ENCODE measurements at regions not wholly inside any gene's neighbourhood (a gene's known extent, or its start where the extent isn't known, plus 50 kb on each side); places are given as distances from the start of the nearest gene placed in this dataset.

DNA sequence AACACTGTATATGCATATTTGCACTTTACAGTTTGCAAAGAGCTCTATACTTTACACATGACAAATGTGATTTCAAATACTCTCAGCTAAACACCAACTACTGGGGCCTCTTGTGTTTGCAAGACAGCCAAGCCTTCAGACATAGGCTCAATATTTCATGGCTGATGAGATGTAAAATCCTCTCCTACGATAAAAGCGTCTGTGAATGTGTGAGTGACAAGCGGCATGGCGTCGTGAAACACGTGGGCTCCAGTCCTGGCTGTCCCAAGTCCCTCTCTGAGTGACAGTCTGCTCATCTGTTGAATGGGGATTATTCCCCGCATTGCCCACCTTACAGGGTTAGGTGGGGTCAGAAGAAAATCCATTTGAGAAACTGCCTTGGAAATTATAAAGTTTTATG lies 489.8 kb downstream of the RNF144A start:
- no peaks in the 10 kb centered on the region for H3K9me3 Mint-ChIP-seq
- peaks cover 4% of the 10 kb centered on the region for H3K27me3 Mint-ChIP-seq (ENCODE audit: low read depth)
- no peak overlapping the region for H3K27ac Mint-ChIP-seq
- TF ChIP-seq, protein P1, sequence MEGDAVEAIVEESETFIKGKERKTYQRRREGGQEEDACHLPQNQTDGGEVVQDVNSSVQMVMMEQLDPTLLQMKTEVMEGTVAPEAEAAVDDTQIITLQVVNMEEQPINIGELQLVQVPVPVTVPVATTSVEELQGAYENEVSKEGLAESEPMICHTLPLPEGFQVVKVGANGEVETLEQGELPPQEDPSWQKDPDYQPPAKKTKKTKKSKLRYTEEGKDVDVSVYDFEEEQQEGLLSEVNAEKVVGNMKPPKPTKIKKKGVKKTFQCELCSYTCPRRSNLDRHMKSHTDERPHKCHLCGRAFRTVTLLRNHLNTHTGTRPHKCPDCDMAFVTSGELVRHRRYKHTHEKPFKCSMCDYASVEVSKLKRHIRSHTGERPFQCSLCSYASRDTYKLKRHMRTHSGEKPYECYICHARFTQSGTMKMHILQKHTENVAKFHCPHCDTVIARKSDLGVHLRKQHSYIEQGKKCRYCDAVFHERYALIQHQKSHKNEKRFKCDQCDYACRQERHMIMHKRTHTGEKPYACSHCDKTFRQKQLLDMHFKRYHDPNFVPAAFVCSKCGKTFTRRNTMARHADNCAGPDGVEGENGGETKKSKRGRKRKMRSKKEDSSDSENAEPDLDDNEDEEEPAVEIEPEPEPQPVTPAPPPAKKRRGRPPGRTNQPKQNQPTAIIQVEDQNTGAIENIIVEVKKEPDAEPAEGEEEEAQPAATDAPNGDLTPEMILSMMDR (IDR thresholded peaks at IDR 0.05; ENCODE audit: unreplicated experiment in 3 of 3), result no peak
- H3K4me1 Mint-ChIP-seq, result peaks cover 18% of the 10 kb centered on the region
- H3K4me3 Mint-ChIP-seq, result no peak overlapping the region
- H3K36me3 Mint-ChIP-seq (ENCODE audit: low read depth), result no peaks in the 10 kb centered on the region

DNA sequence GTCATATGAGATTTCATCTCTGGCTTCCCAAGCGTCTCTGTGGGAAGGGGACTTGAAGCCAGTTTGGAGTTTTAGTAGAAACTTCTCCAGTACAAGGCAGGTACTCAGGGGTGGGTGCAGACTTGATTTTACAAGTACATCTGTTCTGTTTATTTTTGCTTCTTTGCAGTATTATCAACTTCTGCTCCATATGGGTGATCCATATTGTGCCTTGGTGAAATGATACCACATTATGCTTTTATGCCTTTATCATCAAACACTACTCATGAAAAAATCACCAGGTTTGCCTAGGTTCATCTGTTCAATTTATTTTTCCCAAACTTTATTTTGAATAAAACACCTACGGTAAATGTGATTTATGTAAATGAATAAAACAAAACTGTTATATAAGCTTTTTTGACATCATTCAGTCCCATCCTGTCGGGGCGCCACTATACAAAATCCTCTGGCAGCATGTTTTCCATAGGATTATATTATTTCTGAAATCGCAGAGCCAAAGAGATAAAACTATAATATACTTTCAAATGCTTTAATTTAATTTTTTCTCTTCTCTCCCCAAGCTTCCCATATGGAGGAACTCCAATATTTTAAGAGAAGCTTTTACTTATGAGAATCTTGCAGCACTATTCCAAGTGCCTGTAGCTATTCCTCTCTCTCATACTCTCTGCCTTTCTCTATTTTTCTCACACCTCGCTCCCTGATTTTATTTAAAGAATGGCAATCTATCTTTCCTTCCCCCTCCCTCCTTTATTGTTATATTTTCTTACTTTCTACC lies 490.9 kb downstream of the RNF144A start:
- TF ChIP-seq, protein P1 (IDR thresholded peaks at IDR 0.05; ENCODE audit: unreplicated experiment in 3 of 3), result no peak
- no peaks in the 10 kb centered on the region for H3K9me3 Mint-ChIP-seq
- H3K27ac Mint-ChIP-seq, result no peak overlapping the region
- H3K4me3 Mint-ChIP-seq, result no peak overlapping the region
- H3K27me3 Mint-ChIP-seq (ENCODE audit: low read depth), result peaks cover 4% of the 10 kb centered on the region
- no peaks in the 10 kb centered on the region for H3K36me3 Mint-ChIP-seq (ENCODE audit: low read depth)
- H3K4me1 Mint-ChIP-seq, result peaks cover 18% of the 10 kb centered on the region

DNA sequence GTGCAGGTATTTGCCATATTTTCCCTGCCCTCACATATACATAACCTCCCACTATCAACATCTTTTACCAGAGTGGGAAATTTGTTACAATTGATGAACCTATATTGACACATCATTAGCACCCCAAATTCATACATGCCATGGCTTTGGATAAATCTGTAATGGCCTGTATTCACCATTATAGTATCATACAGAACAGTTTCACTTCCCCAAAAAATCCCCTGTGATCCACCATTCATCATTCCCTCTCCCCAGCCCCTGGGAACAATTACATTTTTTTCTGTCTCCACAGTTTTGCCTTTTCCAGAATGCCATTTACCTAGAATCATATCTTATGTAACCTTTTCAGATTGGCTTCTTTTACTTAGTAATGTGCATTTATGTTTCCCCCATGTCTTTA lies 494.5 kb downstream of the RNF144A start:
- TF ChIP-seq, protein P1 (IDR thresholded peaks at IDR 0.05; ENCODE audit: unreplicated experiment in 3 of 3), result no peak
- Mint-ChIP-seq H3K9me3 (peaks cover 3% of the 10 kb centered on the region), H3K36me3 (ENCODE audit: low read depth) (no peaks in the 10 kb centered on the region), H3K27me3 (ENCODE audit: low read depth) (peaks cover 4% of the 10 kb centered on the region), H3K4me1 (peaks cover 5% of the 10 kb centered on the region), H3K4me3 (no peak overlapping the region), H3K27ac (no peak overlapping the region)

DNA sequence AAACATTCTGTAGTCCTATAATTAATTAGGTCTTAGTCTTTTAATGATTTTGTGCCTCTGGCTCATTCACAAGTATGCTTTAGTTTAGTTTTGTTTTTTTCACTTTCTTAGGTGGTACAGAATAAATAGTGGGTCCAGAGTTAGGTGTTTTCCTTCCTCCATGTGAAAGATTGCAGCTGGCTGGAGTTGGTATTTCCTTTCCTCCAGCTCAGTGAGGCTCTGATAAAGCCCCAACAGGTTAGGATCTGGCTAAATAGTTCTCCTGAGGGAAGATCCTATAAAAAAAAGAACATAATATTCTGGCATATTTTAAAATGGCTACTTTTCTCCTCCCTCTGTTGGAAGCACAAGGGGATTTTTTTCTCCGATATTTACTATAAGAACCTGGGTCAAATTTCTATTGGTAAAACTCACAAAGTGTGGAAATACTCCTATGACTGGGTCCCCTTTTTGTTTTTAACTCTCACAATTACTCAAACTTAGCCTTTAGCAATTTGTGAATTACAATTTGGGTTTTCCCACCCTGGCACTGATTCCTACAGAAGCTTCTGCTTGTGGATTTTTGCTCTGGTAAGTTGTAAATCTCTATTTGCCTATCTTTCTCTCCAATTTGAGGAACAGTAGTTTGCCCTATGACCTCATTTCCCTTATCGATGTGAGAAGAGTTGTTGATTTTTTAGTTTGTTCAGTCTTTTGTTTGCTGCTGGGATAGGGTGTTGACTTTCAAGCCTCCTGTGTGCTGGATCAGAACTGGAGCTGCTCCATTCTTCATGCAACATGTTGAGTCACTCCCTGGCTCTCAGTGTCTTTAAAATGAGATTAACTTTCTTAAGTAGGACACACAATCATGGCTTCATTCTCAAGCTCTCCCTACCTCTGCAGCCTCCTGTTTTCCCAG lies 500.9 kb downstream of the RNF144A start:
- Mint-ChIP-seq H3K9me3 (peaks cover 6% of the 10 kb centered on the region), H3K4me1 (no peaks in the 10 kb centered on the region), H3K27me3 (ENCODE audit: low read depth) (no peaks in the 10 kb centered on the region), H3K4me3 (no peak overlapping the region), H3K36me3 (ENCODE audit: low read depth) (no peaks in the 10 kb centered on the region), H3K27ac (no peak overlapping the region)
- TF ChIP-seq, protein P1 (IDR thresholded peaks at IDR 0.05; ENCODE audit: unreplicated experiment in 3 of 3), result no peak

DNA sequence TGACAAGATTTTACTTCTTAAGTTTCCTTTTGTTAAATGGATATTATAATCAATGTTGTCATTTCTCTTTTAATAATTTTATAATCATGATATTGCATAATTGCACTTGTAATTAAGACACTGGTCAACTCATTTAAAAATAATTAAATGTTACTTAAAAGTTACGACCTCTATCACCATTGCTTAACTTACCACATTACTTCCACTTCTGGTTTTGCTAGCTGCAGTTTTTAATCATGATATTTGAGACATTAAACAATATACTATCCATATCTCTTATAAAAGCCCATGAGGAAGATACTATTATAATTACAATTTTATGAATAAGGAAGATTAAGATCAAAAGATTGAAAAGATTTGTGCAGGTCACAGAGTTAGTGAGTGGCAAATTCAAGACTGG lies 502.0 kb downstream of the RNF144A start:
- TF ChIP-seq, protein P1 (IDR thresholded peaks at IDR 0.05; ENCODE audit: unreplicated experiment in 3 of 3), result no peak
- no peaks in the 10 kb centered on the region for H3K27me3 Mint-ChIP-seq (ENCODE audit: low read depth)
- H3K9me3 Mint-ChIP-seq, result peaks cover 3% of the 10 kb centered on the region
- no peaks in the 10 kb centered on the region for H3K36me3 Mint-ChIP-seq (ENCODE audit: low read depth)
- H3K27ac Mint-ChIP-seq, result no peak overlapping the region
- H3K4me1 Mint-ChIP-seq, result no peaks in the 10 kb centered on the region
- no peak overlapping the region for H3K4me3 Mint-ChIP-seq

Data from nephron (organoid).